ENCODE measurements at regions not wholly inside any gene's neighbourhood (a gene's known extent, or its start where the extent isn't known, plus 50 kb on each side); places are given as distances from the start of the nearest gene placed in this dataset.

DNA sequence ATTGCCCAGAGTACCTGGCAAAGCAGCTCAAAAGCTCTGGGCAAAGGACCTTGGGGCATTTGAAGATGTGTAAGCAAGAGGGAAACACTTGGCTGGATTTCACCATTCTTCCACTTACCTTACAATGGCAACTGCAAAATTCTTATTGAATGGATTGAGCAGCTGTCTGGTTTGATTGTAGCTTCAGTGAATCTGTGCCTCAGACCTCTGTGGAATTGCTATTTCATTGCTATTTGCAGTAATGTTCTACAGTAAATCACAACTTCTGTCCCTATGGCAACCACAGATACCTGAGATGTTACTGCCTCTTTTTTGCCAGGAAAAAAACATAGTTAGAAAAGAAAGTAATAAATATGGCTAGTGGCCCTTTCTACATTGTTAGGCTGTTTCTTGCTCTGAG is 519.5 kb downstream of the SUCLA2 start:
- intact Hi-C loops (cut with DNase I): no loop called here
- no peak for ATAC-seq
- no peak overlapping the region for H3K4me3 ChIP-seq
- DNase-seq: no peak
- peaks cover 0 to 6% (median 0%) of the 10 kb centered on the region in 11 donors for H3K9me3 ChIP-seq
- TF ChIP-seq, protein P1, sequence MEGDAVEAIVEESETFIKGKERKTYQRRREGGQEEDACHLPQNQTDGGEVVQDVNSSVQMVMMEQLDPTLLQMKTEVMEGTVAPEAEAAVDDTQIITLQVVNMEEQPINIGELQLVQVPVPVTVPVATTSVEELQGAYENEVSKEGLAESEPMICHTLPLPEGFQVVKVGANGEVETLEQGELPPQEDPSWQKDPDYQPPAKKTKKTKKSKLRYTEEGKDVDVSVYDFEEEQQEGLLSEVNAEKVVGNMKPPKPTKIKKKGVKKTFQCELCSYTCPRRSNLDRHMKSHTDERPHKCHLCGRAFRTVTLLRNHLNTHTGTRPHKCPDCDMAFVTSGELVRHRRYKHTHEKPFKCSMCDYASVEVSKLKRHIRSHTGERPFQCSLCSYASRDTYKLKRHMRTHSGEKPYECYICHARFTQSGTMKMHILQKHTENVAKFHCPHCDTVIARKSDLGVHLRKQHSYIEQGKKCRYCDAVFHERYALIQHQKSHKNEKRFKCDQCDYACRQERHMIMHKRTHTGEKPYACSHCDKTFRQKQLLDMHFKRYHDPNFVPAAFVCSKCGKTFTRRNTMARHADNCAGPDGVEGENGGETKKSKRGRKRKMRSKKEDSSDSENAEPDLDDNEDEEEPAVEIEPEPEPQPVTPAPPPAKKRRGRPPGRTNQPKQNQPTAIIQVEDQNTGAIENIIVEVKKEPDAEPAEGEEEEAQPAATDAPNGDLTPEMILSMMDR (IDR thresholded peaks at IDR 0.05): no peak
- H3K27me3 ChIP-seq: no peaks in the 10 kb centered on the region
- H3K4me1 ChIP-seq: peaks cover 0 to 6% (median 0%) of the 10 kb centered on the region in 9 donors
- H3K36me3 ChIP-seq: no peaks in the 10 kb centered on the region
- H3K27ac ChIP-seq: no peak overlapping the region

DNA sequence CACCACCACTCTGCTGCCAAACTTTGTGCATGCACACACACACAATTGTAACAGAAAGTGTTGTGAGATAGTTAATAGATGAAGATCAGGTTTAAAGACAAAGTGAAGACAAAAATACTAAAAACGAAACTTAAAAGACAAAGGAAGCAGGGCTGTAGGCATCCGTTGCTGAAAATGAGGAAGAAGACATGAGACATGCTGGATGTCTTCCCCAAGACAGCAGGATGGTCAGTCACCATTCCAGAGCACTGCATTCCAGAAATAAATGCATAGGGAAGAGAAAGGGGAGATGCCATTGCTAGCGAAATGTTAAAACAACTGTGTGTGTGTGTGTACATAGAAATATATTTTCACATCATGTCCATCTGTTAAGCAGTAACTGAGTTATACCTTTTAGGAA is 520.1 kb downstream of the SUCLA2 start:
- 57 to 63% methylated on average over 3 of the region's 3 CpGs for WGBS, 2 donors
- TF ChIP-seq, protein P1 (IDR thresholded peaks at IDR 0.05): no peak
- Histone ChIP-seq H3K4me1 (peaks cover 0 to 6% (median 0%) of the 10 kb centered on the region in 9 donors), H3K27me3 (no peaks in the 10 kb centered on the region), H3K4me3 (no peak overlapping the region), H3K36me3 (no peaks in the 10 kb centered on the region), H3K27ac (no peak overlapping the region), H3K9me3 (peaks cover 0 to 6% (median 0%) of the 10 kb centered on the region in 11 donors)
- ATAC-seq: no peak
- no peak for DNase-seq
- intact Hi-C loops (cut with DNase I): no loop called here

DNA sequence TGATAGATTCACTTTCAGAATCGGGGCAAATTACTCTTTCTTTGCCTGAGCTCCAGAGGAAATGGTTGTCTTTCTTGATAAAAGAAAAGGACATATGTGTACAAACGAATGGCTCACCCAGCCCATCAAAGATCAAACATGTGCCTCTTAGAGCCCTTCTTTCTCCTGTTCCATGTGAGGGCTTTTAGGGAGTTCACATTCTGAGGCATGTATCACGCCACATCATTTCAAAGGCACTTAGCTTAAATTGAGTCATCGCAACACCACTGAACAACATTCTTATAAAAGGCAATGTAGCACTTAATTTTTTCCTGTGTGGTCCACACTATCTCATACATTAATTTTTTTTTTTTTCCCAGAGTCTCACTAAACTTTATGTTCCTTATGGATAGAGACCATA is 521.0 kb downstream of the SUCLA2 start:
- intact Hi-C loops (cut with DNase I): no loop called here
- no peaks in the 10 kb centered on the region for H3K36me3 ChIP-seq
- H3K4me1 ChIP-seq: peaks cover 0 to 6% (median 0%) of the 10 kb centered on the region in 9 donors
- ATAC-seq (no peak), DNase-seq (no peak)
- no peak overlapping the region for H3K4me3 ChIP-seq
- 75 to 78% methylated on average over 4 of the region's 4 CpGs for WGBS, 2 donors
- H3K27me3 ChIP-seq: no peaks in the 10 kb centered on the region
- TF ChIP-seq, protein P1 (IDR thresholded peaks at IDR 0.05): no peak
- H3K27ac ChIP-seq: no peak overlapping the region
- H3K9me3 ChIP-seq: peaks cover 0 to 6% (median 0%) of the 10 kb centered on the region in 11 donors

DNA sequence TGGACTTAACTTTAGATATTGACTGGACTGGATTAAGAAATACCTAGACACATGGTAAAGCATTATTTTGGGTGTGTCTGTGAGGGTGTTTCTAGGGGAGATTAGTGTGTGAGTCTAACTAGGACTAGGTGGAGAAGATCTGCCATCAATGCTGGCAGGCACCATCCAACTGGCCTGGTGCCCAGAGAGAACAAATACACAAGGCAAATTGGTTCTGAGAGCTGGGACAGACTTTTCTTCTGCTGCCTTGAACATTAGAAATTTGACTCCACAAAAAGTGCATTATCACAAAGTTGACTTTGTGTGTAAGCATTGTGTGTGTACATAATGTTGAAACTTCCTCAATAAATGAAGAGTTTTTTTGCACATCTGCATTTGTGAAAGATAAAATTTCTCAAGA is 522.1 kb downstream of the SUCLA2 start:
- H3K9me3 ChIP-seq: peaks cover 0 to 6% (median 0%) of the 10 kb centered on the region in 11 donors
- H3K4me1 ChIP-seq: no peaks in the 10 kb centered on the region
- H3K27me3 ChIP-seq: no peaks in the 10 kb centered on the region
- DNase-seq (peak in 1 of 2 donors; percentile 39), ATAC-seq (no peak)
- no peak overlapping the region for H3K27ac ChIP-seq
- H3K4me3 ChIP-seq: no peak overlapping the region
- intact Hi-C loops (cut with DNase I): no loop called here
- TF ChIP-seq, protein P1 (IDR thresholded peaks at IDR 0.05): no peak
- H3K36me3 ChIP-seq: no peaks in the 10 kb centered on the region
